HG02798 (cell line): ENCODE measurements at regions not wholly inside any gene's neighbourhood (a gene's known extent, or its start where the extent isn't known, plus 50 kb on each side); places are given as distances from the start of the nearest gene placed in this dataset.

Source experiments
- ATAC-seq: cut with Tn5 transposase; IDR thresholded peaks from one replicate; pipeline ENCODE4 v1.9.1; 2021; ENCODE audit warnings: mild to moderate bottlenecking; ENCODE audit not compliant: unreplicated experiment, poor library complexity

GRCh38 chr2:14257801-14258507, 374.6 kb upstream of the LRATD1 start:
- ATAC-seq: no peak

DNA sequence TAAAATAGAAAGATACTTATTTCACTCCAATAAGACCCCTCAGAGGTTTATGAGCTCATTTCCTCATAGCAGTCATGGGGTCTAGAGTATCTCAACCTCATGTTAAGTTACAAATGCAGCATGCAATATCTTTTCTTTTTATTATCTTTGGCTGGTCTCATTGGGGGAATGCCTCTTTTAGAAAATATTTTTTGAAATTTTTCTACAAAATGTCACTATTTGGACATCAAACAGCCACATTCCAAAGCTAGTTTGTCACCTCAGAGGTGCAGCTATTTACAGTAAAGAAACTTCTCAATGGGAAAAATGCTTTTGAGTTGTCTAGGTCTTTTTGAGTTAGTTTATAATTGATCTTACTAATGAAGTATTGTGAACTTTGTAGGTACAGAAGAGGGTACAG, 370.7 kb upstream of the LRATD1 start:
- ATAC-seq: no peak

DNA sequence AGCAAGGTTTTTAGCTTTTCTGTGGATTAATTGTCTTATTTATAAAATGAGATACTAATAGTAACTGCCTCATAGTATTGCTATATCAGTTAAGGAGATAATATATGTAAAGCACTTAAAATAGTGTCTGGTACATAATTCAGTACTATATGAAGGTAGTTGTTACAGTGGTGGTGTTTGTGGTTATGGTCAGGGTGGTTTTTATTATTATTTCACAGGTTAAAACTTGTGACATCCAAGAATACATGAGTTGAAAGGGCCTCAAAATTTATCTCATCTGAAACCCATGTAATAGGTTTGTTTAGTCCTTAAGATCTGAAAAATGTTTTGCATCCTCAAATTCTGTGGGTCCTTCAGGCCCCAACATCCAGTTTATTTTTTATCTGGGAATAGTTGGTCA, 369.5 kb upstream of the LRATD1 start:
- ATAC-seq: no peak

DNA sequence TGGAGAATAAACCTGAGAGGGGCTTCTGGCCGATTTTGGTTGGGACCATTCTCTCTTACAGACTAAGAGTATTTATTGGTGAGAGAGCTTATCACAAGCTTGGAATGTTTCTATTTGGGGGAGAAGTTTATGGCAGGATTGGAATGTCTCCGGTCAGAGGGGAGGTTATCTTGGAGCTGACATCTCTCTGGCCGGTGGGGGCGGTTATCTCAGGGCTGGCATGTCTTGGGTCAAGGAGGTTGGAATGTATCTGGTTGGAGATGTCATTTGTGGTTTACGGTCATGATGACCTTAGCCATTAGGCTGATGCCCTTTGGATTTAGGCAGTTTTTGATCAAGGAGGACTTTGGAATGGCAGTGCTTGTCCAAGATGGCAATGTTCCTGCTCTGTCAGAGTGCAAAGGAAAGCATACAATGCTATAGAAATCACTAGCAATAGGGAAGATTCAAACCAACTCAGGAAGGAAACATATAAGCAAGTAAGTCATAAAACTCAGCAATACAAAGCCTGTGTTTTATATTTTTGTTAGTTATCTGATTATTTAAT, 362.4 kb upstream of the LRATD1 start:
- no peak for ATAC-seq

DNA sequence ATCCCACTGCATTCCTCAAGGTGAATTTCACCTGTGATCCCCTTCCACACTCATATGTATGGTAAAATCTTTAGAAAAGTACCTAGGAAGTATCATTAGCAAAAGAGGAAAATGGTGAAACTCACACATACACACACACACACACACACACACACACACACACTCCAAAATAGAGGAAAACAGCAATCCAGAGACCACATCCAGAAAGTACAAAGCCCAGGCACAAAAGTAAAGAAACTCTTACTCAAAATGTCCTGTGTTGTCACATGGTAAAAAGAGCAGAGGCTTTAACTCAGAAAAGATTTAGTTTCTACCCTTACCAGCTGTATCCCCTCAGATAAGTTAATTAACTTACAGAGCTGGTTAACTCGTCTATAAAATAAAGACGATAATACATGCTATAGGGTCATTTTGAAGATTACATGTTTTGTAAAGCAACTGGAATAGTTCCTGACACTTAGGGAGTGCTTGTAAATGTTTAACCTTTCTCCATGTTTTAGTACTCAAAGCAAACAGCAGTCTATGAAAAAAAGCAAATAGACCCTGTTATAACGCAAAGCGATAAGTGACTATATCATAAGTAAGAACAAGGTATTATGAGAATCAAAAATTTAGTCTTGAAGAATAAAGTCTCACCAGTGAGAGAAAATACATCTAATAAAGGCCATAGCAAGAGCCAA, 360.0 kb upstream of the LRATD1 start:
- no peak for ATAC-seq

- no peak for ATAC-seq
These were observed 358.9 kb upstream of the LRATD1 start for GRCh38 chr2:14273650-14274049.

- no peak for ATAC-seq
These were observed 348.3 kb upstream of the LRATD1 start for GRCh38 chr2:14284244-14284643.

DNA sequence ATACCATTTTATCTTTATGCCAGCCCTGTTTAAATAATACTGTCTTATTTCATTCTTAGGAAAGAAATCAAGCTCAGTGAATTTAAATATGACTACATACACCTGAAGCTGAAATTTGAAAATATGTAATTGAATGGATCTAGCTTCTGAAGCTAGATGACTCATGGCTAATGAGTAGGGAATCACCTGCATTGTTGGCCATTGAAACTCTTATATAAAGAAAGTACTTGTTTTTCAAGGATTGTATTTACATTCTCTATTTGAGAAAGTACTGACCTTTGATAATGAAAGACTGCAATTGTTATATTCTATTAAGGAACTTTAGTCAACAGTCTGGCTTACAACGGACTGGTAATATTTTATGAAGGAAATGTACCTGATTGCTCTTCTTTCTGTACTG, 346.7 kb upstream of the LRATD1 start:
- ATAC-seq: no peak

GRCh38 chr2:14288016-14288415, 344.5 kb upstream of the LRATD1 start:
- no peak for ATAC-seq

DNA sequence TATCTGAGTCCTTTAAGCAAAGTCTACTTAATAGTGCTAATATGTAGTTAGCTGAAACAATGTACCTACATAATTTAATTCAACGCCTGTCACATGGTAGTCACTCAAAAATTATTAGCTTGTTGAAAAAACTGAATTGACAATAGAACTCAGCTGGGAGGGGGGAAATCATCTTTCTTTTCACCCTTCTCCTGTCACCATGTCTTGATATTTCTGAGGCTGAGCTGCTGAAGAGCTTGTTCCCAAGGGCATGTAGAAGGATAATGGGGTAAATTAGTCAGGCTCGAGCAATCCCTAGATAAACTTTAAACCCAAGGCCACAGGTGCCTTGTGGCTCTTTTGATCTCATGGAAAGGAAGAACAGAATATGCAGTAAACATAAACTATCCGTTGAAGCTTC, 339.6 kb upstream of the LRATD1 start:
- no peak for ATAC-seq

- ATAC-seq: no peak
These were observed 335.2 kb upstream of the LRATD1 start for GRCh38 chr2:14297340-14297739.

DNA sequence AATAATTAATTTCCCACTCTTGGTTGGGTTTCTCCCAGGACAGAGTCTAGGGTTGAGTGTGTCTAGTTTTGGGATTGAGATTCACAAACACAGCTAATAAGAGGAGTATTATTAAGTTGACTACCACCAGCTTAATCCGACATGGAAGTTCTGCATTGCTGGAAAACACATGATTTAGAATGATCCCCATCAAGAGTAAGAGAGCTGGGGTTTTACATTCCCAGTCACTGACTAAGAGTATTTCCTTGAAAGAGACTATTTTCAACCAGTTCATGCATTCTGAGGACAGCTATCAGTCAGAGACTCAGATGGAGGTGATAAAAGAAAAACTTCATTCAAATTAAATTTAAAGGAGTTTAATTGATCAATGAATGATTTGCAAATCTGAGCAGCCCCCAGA, 334.6 kb upstream of the LRATD1 start:
- ATAC-seq: no peak

- no peak for ATAC-seq
These were observed 331.2 kb upstream of the LRATD1 start for GRCh38 chr2:14301331-14301730.

GRCh38 chr2:14303366-14304115, 329.0 kb upstream of the LRATD1 start:
- ATAC-seq: peak; percentile 84

- no peak for ATAC-seq
These were observed 328.2 kb upstream of the LRATD1 start for GRCh38 chr2:14304326-14304725.

- peak; percentile 78 for ATAC-seq
These were observed 326.2 kb upstream of the LRATD1 start for GRCh38 chr2:14306268-14306861.

DNA sequence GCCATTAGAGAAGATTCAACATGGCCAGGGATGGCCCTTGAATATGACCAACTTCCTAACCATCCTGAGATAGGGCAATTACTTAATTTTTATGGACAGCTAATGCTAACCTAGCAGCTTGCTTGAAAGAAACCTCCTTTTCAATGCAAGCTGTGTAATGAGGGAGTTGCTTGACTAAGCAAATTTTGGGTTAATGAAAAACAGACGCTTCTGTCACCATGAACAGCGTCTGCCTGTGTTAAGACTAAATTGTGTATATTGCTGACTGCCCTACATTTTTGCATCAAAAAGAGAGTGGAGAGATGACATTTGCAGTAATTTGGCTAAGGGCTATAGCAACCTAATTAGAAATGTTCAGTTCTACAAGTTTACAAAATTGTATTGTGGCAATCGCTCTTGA, 319.2 kb upstream of the LRATD1 start:
- no peak for ATAC-seq

DNA sequence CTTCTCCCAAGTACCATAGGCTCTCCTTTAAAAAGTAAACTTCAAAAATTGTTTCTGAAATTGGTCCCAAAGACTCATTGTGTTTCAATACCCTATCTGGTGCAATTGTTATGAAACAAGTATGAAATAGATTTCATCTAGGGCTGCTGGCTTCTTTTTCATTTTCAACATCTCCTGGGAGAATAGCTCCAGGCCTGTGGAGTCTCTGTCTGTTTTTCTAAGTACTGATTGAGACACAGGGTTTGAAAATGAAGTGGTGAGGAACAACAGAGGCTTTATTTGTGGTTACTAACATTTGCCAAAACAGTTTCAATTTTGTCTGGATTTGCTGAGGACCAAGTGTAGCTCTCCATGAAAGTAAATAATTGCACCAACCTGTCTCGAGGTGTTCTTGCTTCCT, 315.9 kb upstream of the LRATD1 start:
- no peak for ATAC-seq

DNA sequence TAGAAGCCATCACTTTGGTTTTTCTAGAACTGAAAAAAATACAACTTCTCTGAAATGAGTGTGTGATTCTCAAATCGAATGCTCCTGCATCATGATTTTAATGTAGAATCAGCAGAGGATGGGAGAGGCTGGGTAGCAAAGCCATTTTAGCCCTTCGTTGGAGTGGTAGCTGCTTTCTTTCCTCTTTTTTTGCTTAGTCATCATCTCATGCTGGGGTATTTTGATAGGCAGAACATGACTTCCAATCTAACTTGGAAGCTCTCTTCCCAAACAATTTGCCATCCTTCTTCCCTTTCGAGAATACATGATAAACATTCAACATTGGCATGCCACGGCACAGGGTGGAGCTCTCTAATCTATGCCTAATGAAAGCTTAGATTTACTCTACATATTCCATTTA, 311.2 kb upstream of the LRATD1 start:
- ATAC-seq: no peak

GRCh38 chr2:14322306-14322705, 310.2 kb upstream of the LRATD1 start:
- ATAC-seq: no peak

GRCh38 chr2:14324308-14324707, 308.2 kb upstream of the LRATD1 start:
- no peak for ATAC-seq
